Chondrocyte (in vitro differentiated cells): ENCODE measurements at regions not wholly inside any gene's neighbourhood (a gene's known extent, or its start where the extent isn't known, plus 50 kb on each side); places are given as distances from the start of the nearest gene placed in this dataset.
A peak's percentile ranks its signal among the peaks of the same experiment; 100 is the strongest.

ENCODE experiments used
- DNase-seq: peaks from one replicate; pipeline ENCODE4 v3.0.0; 2021; ENCODE audit warnings: mixed read lengths, low spot score
- H3K27ac Mint-ChIP-seq: one replicate; pipeline ENCODE4 v1.8.0; 2021; ENCODE audit warnings: mild to moderate bottlenecking, moderate library complexity, mixed read lengths; ENCODE audit not compliant: unreplicated experiment
- H3K27me3 Mint-ChIP-seq: 2 replicates; pipeline ENCODE4 v1.8.0; 2021; ENCODE audit warnings: low read depth, mixed read lengths
- H3K36me3 Mint-ChIP-seq: 2 replicates; pipeline ENCODE4 v1.8.0; 2021; ENCODE audit warnings: low read depth, mixed read lengths
- H3K4me1 Mint-ChIP-seq: 2 replicates; pipeline ENCODE4 v1.8.0; 2021; ENCODE audit warnings: low read depth, mild to moderate bottlenecking, mixed read lengths
- H3K4me3 Mint-ChIP-seq: one replicate; pipeline ENCODE4 v1.8.0; 2021; ENCODE audit warnings: mild to moderate bottlenecking, moderate library complexity, mixed read lengths; ENCODE audit not compliant: unreplicated experiment
- H3K9me3 Mint-ChIP-seq: 2 replicates; pipeline ENCODE4 v1.8.0; 2021; ENCODE audit warnings: low read depth, mixed read lengths
- TF ChIP-seq, protein P1 (sequence below): fragments of 200-600 bp; sonication (generic); IDR thresholded peaks from 2 replicates; pipeline ENCODE4 v1.5.0; 2021; ENCODE audit warnings: antibody characterized with exemption, mild to moderate bottlenecking, moderate library complexity

DNA sequence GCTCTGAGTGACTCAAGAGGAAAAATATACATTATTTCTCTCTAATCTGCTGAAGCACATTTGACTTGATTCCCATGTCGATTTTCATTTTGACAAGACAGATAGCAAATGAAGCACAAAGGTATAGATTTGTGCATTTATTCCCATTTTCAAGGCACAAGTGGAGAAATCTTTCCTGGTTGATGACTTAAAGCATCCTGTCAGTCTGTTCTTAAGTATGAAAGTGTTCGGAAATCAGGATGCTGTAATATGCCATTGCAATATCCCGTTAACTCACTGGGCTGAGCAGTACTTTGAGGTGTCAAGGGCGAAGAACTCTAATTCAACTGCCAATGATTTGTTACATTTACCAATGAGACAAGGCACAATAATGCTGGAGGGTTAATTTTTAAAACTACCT, 185.2 kb upstream of the LRP1B start:
- H3K27me3 Mint-ChIP-seq, result no peaks in the 10 kb centered on the region
- H3K4me3 Mint-ChIP-seq, result no peak overlapping the region
- H3K9me3 Mint-ChIP-seq, result peaks cover 8% of the 10 kb centered on the region
- H3K4me1 Mint-ChIP-seq, result peaks cover 9% of the 10 kb centered on the region
- H3K27ac Mint-ChIP-seq, result no peak overlapping the region
- no peaks in the 10 kb centered on the region for H3K36me3 Mint-ChIP-seq
- TF ChIP-seq, protein P1, sequence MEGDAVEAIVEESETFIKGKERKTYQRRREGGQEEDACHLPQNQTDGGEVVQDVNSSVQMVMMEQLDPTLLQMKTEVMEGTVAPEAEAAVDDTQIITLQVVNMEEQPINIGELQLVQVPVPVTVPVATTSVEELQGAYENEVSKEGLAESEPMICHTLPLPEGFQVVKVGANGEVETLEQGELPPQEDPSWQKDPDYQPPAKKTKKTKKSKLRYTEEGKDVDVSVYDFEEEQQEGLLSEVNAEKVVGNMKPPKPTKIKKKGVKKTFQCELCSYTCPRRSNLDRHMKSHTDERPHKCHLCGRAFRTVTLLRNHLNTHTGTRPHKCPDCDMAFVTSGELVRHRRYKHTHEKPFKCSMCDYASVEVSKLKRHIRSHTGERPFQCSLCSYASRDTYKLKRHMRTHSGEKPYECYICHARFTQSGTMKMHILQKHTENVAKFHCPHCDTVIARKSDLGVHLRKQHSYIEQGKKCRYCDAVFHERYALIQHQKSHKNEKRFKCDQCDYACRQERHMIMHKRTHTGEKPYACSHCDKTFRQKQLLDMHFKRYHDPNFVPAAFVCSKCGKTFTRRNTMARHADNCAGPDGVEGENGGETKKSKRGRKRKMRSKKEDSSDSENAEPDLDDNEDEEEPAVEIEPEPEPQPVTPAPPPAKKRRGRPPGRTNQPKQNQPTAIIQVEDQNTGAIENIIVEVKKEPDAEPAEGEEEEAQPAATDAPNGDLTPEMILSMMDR, result no peak
- DNase-seq, result no peak

DNA sequence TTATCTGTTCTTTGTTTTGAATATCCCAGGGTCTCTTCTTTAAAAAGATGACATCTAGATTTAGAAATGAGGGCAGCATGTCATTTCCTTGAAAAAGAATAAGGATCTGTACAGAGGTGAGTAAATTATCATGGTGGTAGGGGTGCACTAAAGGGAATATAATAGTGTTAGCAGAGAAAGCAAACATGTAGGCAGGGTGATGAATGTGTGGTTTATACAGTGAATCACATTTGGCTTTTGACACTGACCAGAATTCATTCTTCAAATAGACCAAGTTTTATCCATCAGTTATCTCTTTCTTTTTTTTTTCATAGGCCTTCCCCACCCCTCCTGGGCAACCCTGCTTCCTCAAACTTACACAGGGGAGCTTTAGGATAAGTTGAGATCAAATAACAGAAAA, 184.5 kb upstream of the LRP1B start:
- Mint-ChIP-seq H3K9me3 (peaks cover 10% of the 10 kb centered on the region), H3K36me3 (no peaks in the 10 kb centered on the region), H3K27ac (peak overlapping the region; percentile 17), H3K4me3 (no peak overlapping the region), H3K27me3 (no peaks in the 10 kb centered on the region), H3K4me1 (peaks cover 9% of the 10 kb centered on the region)
- TF ChIP-seq, protein P1, result no peak
- DNase-seq, result no peak

DNA sequence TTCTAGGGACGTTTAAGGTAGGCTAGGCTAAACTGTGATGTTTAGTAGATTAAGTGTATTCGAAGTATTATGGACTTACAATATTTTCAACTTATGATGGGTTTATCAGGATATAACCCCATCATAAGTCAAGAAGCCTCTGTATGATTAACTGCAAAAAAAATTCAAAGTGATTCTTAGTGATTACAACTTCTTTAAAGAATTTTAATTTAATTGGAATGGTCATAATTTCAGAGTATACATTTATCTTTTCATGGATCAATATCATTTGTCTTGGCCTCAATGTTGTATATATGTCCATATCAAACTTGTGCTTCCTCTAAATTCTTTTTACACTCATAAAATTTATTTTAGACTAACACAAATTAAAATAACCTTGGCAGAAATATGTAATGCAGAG, 183.3 kb upstream of the LRP1B start:
- TF ChIP-seq, protein P1, result no peak
- Mint-ChIP-seq H3K9me3 (peaks cover 9% of the 10 kb centered on the region), H3K27ac (no peak overlapping the region), H3K27me3 (no peaks in the 10 kb centered on the region), H3K36me3 (no peaks in the 10 kb centered on the region), H3K4me3 (no peak overlapping the region), H3K4me1 (peaks cover 9% of the 10 kb centered on the region)
- no peak for DNase-seq

DNA sequence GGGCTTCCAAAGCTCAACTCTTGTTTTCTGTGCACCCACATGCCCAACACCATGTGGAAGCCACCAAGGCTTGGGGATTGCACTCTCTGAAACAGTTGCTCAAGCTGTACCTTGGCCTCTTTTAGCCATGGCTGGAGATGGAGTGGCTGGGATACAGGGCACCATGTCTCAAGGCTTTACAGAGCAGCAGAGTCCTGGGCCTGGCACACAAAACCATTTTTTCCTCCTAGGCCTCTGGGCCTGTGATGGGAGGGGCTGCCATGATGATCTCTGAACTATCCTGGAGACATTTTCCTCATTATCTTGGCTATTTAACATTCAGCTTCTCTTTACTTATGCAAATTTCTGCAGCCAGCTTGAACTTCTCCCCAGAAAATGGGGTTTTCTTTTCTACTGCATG, 179.7 kb upstream of the LRP1B start:
- peaks cover 22% of the 10 kb centered on the region for H3K4me1 Mint-ChIP-seq
- no peak overlapping the region for H3K27ac Mint-ChIP-seq
- H3K9me3 Mint-ChIP-seq, result peaks cover 9% of the 10 kb centered on the region
- no peaks in the 10 kb centered on the region for H3K36me3 Mint-ChIP-seq
- TF ChIP-seq, protein P1, result no peak
- no peak overlapping the region for H3K4me3 Mint-ChIP-seq
- DNase-seq, result no peak
- no peaks in the 10 kb centered on the region for H3K27me3 Mint-ChIP-seq

DNA sequence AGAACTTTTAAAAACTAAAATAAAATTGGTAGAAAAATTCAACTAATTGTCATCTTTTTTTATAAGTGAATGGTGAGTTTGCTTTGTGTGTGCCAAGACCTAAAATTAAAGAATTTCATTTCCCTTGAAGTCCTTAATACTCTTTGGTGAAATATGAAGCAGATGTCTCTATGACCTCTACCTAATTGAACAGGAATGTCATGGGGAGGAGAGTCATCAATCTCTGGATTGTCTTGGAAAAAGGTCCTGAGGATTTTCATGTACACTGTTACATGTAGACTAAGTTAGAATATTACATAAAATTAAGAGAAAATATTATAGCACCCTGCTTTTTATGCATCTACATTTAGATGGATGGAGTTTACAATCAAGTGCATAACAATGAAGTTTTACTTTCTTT, 177.9 kb upstream of the LRP1B start:
- H3K4me3 Mint-ChIP-seq, result no peak overlapping the region
- DNase-seq, result no peak
- TF ChIP-seq, protein P1, result no peak
- no peaks in the 10 kb centered on the region for H3K36me3 Mint-ChIP-seq
- no peak overlapping the region for H3K27ac Mint-ChIP-seq
- H3K27me3 Mint-ChIP-seq, result no peaks in the 10 kb centered on the region
- H3K9me3 Mint-ChIP-seq, result peaks cover 9% of the 10 kb centered on the region
- peaks cover 15% of the 10 kb centered on the region for H3K4me1 Mint-ChIP-seq
